ENCODE measurements at regions not wholly inside any gene's neighbourhood (a gene's known extent, or its start where the extent isn't known, plus 50 kb on each side); places are given as distances from the start of the nearest gene placed in this dataset.

DNA sequence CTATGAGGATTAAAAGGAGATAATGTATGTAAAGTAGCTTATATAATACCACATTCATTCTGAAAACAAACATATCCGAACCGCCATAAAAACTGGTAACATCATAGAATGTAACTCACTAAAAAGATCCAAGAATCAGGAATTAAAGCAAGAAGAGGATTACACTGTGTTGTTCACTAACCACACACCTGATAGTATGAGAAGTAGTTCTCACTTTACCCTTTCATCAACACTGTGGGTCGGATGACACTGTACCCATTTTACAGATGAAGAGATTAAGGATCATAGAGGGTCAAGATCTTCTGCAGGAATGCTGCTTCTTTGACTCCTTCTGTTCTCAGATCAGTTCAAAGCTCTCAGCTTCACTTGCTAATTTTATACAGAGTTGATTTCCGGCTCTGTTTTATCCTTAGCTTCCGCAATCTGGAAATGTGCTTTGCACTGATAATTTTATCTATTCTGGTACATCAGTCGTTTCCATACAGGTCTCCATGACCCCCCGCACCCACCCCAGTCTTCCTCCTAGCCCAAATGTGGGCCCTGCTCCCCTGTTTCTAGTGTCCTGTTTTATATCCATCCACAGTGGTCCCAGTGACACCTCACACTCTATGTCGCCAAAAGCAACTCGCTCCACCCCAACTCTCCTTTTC lies 288.6 kb upstream of the CCL2 start:
- no peak for TF ChIP-seq ZSCAN25 (CRISPR knock-in tag; IDR thresholded peaks at IDR 0.05)
- TF ChIP-seq, protein P1, sequence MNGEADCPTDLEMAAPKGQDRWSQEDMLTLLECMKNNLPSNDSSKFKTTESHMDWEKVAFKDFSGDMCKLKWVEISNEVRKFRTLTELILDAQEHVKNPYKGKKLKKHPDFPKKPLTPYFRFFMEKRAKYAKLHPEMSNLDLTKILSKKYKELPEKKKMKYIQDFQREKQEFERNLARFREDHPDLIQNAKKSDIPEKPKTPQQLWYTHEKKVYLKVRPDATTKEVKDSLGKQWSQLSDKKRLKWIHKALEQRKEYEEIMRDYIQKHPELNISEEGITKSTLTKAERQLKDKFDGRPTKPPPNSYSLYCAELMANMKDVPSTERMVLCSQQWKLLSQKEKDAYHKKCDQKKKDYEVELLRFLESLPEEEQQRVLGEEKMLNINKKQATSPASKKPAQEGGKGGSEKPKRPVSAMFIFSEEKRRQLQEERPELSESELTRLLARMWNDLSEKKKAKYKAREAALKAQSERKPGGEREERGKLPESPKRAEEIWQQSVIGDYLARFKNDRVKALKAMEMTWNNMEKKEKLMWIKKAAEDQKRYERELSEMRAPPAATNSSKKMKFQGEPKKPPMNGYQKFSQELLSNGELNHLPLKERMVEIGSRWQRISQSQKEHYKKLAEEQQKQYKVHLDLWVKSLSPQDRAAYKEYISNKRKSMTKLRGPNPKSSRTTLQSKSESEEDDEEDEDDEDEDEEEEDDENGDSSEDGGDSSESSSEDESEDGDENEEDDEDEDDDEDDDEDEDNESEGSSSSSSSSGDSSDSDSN (CRISPR knock-in tag; IDR thresholded peaks at IDR 0.05) = no peak
- TF ChIP-seq KLF13 (CRISPR knock-in tag; IDR thresholded peaks at IDR 0.05) = no peak
- TF ChIP-seq, protein P2, sequence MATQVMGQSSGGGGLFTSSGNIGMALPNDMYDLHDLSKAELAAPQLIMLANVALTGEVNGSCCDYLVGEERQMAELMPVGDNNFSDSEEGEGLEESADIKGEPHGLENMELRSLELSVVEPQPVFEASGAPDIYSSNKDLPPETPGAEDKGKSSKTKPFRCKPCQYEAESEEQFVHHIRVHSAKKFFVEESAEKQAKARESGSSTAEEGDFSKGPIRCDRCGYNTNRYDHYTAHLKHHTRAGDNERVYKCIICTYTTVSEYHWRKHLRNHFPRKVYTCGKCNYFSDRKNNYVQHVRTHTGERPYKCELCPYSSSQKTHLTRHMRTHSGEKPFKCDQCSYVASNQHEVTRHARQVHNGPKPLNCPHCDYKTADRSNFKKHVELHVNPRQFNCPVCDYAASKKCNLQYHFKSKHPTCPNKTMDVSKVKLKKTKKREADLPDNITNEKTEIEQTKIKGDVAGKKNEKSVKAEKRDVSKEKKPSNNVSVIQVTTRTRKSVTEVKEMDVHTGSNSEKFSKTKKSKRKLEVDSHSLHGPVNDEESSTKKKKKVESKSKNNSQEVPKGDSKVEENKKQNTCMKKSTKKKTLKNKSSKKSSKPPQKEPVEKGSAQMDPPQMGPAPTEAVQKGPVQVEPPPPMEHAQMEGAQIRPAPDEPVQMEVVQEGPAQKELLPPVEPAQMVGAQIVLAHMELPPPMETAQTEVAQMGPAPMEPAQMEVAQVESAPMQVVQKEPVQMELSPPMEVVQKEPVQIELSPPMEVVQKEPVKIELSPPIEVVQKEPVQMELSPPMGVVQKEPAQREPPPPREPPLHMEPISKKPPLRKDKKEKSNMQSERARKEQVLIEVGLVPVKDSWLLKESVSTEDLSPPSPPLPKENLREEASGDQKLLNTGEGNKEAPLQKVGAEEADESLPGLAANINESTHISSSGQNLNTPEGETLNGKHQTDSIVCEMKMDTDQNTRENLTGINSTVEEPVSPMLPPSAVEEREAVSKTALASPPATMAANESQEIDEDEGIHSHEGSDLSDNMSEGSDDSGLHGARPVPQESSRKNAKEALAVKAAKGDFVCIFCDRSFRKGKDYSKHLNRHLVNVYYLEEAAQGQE (IDR thresholded peaks at IDR 0.05; ENCODE audit: borderline replicate concordance in 1 of 2, low read depth in 1 of 2, low read length in 2 of 2) = no peak
- TF ChIP-seq, protein P3, sequence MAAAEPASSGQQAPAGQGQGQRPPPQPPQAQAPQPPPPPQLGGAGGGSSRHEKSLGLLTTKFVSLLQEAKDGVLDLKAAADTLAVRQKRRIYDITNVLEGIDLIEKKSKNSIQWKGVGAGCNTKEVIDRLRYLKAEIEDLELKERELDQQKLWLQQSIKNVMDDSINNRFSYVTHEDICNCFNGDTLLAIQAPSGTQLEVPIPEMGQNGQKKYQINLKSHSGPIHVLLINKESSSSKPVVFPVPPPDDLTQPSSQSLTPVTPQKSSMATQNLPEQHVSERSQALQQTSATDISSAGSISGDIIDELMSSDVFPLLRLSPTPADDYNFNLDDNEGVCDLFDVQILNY (CRISPR knock-in tag; conservative IDR thresholded peaks at IDR 0.05) = no peak
- TF ChIP-seq, protein P4, sequence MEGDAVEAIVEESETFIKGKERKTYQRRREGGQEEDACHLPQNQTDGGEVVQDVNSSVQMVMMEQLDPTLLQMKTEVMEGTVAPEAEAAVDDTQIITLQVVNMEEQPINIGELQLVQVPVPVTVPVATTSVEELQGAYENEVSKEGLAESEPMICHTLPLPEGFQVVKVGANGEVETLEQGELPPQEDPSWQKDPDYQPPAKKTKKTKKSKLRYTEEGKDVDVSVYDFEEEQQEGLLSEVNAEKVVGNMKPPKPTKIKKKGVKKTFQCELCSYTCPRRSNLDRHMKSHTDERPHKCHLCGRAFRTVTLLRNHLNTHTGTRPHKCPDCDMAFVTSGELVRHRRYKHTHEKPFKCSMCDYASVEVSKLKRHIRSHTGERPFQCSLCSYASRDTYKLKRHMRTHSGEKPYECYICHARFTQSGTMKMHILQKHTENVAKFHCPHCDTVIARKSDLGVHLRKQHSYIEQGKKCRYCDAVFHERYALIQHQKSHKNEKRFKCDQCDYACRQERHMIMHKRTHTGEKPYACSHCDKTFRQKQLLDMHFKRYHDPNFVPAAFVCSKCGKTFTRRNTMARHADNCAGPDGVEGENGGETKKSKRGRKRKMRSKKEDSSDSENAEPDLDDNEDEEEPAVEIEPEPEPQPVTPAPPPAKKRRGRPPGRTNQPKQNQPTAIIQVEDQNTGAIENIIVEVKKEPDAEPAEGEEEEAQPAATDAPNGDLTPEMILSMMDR (CRISPR knock-in tag; IDR thresholded peaks at IDR 0.05) = no peak
- no peak for TF ChIP-seq MAFG (CRISPR knock-in tag; IDR thresholded peaks at IDR 0.05)
- TF ChIP-seq TCF7L2 (IDR thresholded peaks at IDR 0.05; ENCODE audit: low read depth, low read length) = no peak
- no peak for TF ChIP-seq TAF15 (IDR thresholded peaks at IDR 0.05; ENCODE audit: low read depth, low read length, poor library complexity, severe bottlenecking)
- no peak for TF ChIP-seq ZNF12 (CRISPR knock-in tag; IDR thresholded peaks at IDR 0.05)
- TF ChIP-seq NFE2L1 (CRISPR knock-in tag; IDR thresholded peaks at IDR 0.05; ENCODE audit: borderline replicate concordance) = no peak
- TF ChIP-seq ZFX (CRISPR knock-in tag; IDR thresholded peaks at IDR 0.05; ENCODE audit: low read depth) = no peak
- no peak for TF ChIP-seq ZNF333 (CRISPR knock-in tag; IDR thresholded peaks at IDR 0.05; ENCODE audit: borderline replicate concordance)
- no peak for TF ChIP-seq JUND (CRISPR knock-in tag; IDR thresholded peaks at IDR 0.05)

All from HepG2 (cell line).